Endothelial cell of umbilical vein (primary cell): ENCODE measurements at regions not wholly inside any gene's neighbourhood (a gene's known extent, or its start where the extent isn't known, plus 50 kb on each side); places are given as distances from the start of the nearest gene placed in this dataset.

Source experiments
- BruUV-seq: library from RNA; stranded (reverse); fragments of 400-500 nt; replicated peaks from 2 replicates; lab custom pipeline; 2021; lab: Mats Ljungman, UMichigan
- CTCF ChIA-PET: fragments of 300-600, 350-600 bp; sonication (Branson Sonifier 250); formaldehyde crosslinking; loops from one replicate; lab custom pipeline; 2021; ENCODE audit warnings: antibody characterized with exemption, inconsistent platforms; lab: Charles Lee
- POLR2A ChIA-PET: fragments of 300-600, 350-600 bp; sonication (Branson Sonifier 250); formaldehyde crosslinking; loops from one replicate; lab custom pipeline; 2021; ENCODE audit warnings: antibody characterized with exemption, inconsistent platforms; lab: Charles Lee
- DNase-seq: peaks from one replicate; pipeline ENCODE4 v3.0.0-alpha.2; 2011; ENCODE audit warnings: low read depth, low spot score
- FAIRE-seq: peaks from 2 replicates; lab custom pipeline; 2011; peaks lifted over from hg19 to GRCh38; lab: Jason Lieb, UNC
- H2AFZ ChIP-seq: 2 replicates; pipeline ENCODE4 v1.6.0; 2012; ENCODE audit warnings: low read depth, low read length, control low read depth, inconsistent platforms
- H3K27ac ChIP-seq: 2 replicates; pipeline ENCODE4 v1.5.1; 2011; ENCODE audit warnings: low read depth, mild to moderate bottlenecking, control low read depth, low read length, moderate library complexity; ENCODE audit not compliant: insufficient read depth
- H3K27me3 ChIP-seq, 2 experiments: 2 replicates each; pipeline versions ENCODE4 v1.6.0 to v1.6.1; 2011; ENCODE audit warnings: low read length in 2 of 2, mixed read lengths in 1 of 2; ENCODE audit not compliant: control insufficient read depth in 2 of 2, insufficient read depth in 2 of 2
- H3K36me3 ChIP-seq, 2 experiments: 2 replicates in 1 of 2; 3 replicates in 1 of 2; pipeline ENCODE4 v1.5.1; 2011; ENCODE audit warnings: low read length in 2 of 2, mild to moderate bottlenecking in 1 of 2, moderate library complexity in 1 of 2; ENCODE audit not compliant: control insufficient read depth in 2 of 2, insufficient read depth in 2 of 2; ENCODE audit errors: extremely low read depth in 1 of 2
- H3K4me1 ChIP-seq: 3 replicates; pipeline ENCODE4 v1.5.1; 2011; ENCODE audit warnings: mild to moderate bottlenecking, low read length; ENCODE audit not compliant: control insufficient read depth, insufficient read depth; ENCODE audit errors: extremely low read depth
- H3K4me2 ChIP-seq: 2 replicates; pipeline ENCODE4 v1.6.1; 2011; ENCODE audit warnings: low read length, control low read depth, mixed read lengths; ENCODE audit not compliant: insufficient read depth
- H3K4me3 ChIP-seq, 3 experiments: fragments of 200-600 bp in 1 of 3; sonication (generic), shearing (Covaris generic) in 1 of 3; replicated peaks in 1 of 3; 2 replicates each; pipeline ENCODE4 v1.5.1; 2011 to 2016; ENCODE audit warnings: control low read depth in 3 of 3, low read length in 3 of 3, mild to moderate bottlenecking in 2 of 3, inconsistent platforms in 1 of 3, low read depth in 1 of 3, moderate library complexity in 1 of 3; ENCODE audit not compliant: insufficient read depth in 1 of 3
- H3K79me2 ChIP-seq: 2 replicates; pipeline ENCODE4 v1.6.0; 2012; ENCODE audit warnings: low read length, inconsistent platforms; ENCODE audit not compliant: control insufficient read depth, insufficient read depth
- H3K9ac ChIP-seq: replicated peaks from 2 replicates; pipeline ENCODE3; 2011; ENCODE audit warnings: low read length, control low read depth; ENCODE audit not compliant: insufficient read depth; ENCODE audit errors: extremely low read depth
- H3K9me1 ChIP-seq: replicated peaks from 3 replicates; pipeline ENCODE4 v1.6.0; 2011; ENCODE audit warnings: mild to moderate bottlenecking, low read length; ENCODE audit not compliant: control insufficient read depth, insufficient read depth; ENCODE audit errors: extremely low read depth
- H3K9me3 ChIP-seq: replicated peaks from 2 replicates; pipeline ENCODE4 v1.5.1; 2012; ENCODE audit warnings: low read length, inconsistent platforms; ENCODE audit not compliant: control insufficient read depth, insufficient read depth
- H4K20me1 ChIP-seq: replicated peaks from 2 replicates; pipeline ENCODE3; 2011; ENCODE audit warnings: mild to moderate bottlenecking, low read length; ENCODE audit not compliant: control insufficient read depth, insufficient read depth; ENCODE audit errors: extremely low read depth
- EZH2 ChIP-seq: IDR thresholded peaks from 2 replicates; pipeline ENCODE4 v1.6.1; 2012; ENCODE audit warnings: borderline replicate concordance, low read depth, mild to moderate bottlenecking, moderate library complexity, low read length, inconsistent platforms; ENCODE audit not compliant: severe bottlenecking
- FOS ChIP-seq: IDR thresholded peaks from 2 replicates; pipeline ENCODE4 v1.6.1; 2011; ENCODE audit warnings: mild to moderate bottlenecking, low read length, moderate library complexity, borderline replicate concordance; ENCODE audit not compliant: insufficient read depth
- GATA2 ChIP-seq: IDR thresholded peaks from 2 replicates; pipeline ENCODE4 v1.7.0; 2011; ENCODE audit warnings: low read depth, mild to moderate bottlenecking, moderate library complexity, mixed read lengths, low read length; ENCODE audit not compliant: insufficient read length, insufficient read depth
- JUN ChIP-seq: IDR thresholded peaks from 2 replicates; pipeline ENCODE4 v1.6.1; 2011; ENCODE audit warnings: borderline replicate concordance, low read depth; ENCODE audit not compliant: insufficient read length, insufficient read depth
- MYC ChIP-seq: IDR thresholded peaks from one replicate; pipeline ENCODE4 v1.6.1; 2011; ENCODE audit warnings: mild to moderate bottlenecking, low read depth, low read length
- POLR2A ChIP-seq: IDR thresholded peaks from 2 replicates; pipeline ENCODE4 v1.6.1; 2012; ENCODE audit warnings: low read depth, mild to moderate bottlenecking, control low read depth, low read length
- POLR2AphosphoS5 ChIP-seq: IDR thresholded peaks from 2 replicates; pipeline ENCODE4 v1.6.1; 2012; ENCODE audit warnings: low read depth, mild to moderate bottlenecking, control low read depth, low read length, moderate library complexity; ENCODE audit not compliant: insufficient read depth
- dilution Hi-C: fragments of 300-500 bp; cut with MboI; formaldehyde crosslinking; loops from one replicate; pipeline ENCODE4 v1.15.0; 2019; ENCODE audit warnings: low sequenced_read_pairs; ENCODE audit not compliant: extremely low pct_ligation_motif_present
- intact Hi-C: fragments of 100-400 bp; cut with micrococcal nuclease; formaldehyde crosslinking; loops from one replicate; pipeline ENCODE4 v1.10.0; 2022
- TF ChIP-seq, protein P1 (sequence below), 2 donors: IDR thresholded peaks; 1 replicate in 1 of 2; 2 replicates in 1 of 2; pipeline ENCODE4 v1.5.1; 2011; ENCODE audit warnings: low read length in 2 of 2, mild to moderate bottlenecking in 2 of 2, moderate library complexity in 2 of 2, control low read depth in 1 of 2, inconsistent platforms in 1 of 2, low read depth in 1 of 2; ENCODE audit not compliant: insufficient read depth in 1 of 2; ENCODE audit errors: extremely low read depth in 1 of 2
- TF ChIP-seq, protein P2 (sequence below): IDR thresholded peaks from 2 replicates; pipeline ENCODE4 v1.6.1; 2011; ENCODE audit not compliant: insufficient read depth, insufficient read length

DNA sequence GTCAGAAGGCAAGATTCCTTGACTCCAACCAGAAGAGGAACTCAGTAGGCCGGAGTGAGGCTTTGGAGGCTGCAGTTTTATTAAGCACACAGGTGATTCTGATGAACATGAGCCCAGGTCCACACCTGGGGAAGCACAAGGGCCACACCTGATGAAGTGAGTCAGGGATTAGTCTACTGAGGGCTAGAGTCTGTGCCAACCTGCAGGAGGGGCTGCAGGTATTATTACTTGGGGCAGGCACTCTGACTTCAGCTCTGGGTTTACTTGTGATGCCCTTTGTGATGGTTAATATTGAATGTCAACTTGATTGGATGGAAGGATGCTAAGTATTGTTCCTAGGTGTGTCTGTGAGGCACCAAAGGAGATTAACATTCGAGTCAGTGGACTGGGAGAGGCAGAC lies 75.2 kb upstream of the ZCCHC2 start:
- no peaks in the 10 kb centered on the region for H3K36me3 ChIP-seq
- no peak overlapping the region for H3K4me3 ChIP-seq
- no peaks in the 10 kb centered on the region for H3K27me3 ChIP-seq
- no peak overlapping the region for H3K27ac ChIP-seq
- dilution Hi-C loops, result no loop called here
- ChIA-PET CTCF (interaction anchor here (1.2 to 2.1 kb wide), 2 partner anchors 22 to 138 kb away, joined by 3 to 10 read pairs; no protein-coding TSS in a partner anchor), POLR2A (no interaction called here)
- intact Hi-C loops, result no loop called here
- no peak for TF ChIP-seq FOS
- no peak for TF ChIP-seq POLR2A
- TF ChIP-seq POLR2AphosphoS5, result no peak
- no peak for TF ChIP-seq MYC
- TF ChIP-seq, protein P1, sequence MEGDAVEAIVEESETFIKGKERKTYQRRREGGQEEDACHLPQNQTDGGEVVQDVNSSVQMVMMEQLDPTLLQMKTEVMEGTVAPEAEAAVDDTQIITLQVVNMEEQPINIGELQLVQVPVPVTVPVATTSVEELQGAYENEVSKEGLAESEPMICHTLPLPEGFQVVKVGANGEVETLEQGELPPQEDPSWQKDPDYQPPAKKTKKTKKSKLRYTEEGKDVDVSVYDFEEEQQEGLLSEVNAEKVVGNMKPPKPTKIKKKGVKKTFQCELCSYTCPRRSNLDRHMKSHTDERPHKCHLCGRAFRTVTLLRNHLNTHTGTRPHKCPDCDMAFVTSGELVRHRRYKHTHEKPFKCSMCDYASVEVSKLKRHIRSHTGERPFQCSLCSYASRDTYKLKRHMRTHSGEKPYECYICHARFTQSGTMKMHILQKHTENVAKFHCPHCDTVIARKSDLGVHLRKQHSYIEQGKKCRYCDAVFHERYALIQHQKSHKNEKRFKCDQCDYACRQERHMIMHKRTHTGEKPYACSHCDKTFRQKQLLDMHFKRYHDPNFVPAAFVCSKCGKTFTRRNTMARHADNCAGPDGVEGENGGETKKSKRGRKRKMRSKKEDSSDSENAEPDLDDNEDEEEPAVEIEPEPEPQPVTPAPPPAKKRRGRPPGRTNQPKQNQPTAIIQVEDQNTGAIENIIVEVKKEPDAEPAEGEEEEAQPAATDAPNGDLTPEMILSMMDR (IDR thresholded peaks at IDR 0.05; ENCODE audit: extremely low read depth in 1 of 2, insufficient read depth in 1 of 2, low read depth in 1 of 2, low read length in 2 of 2), result no peak
- TF ChIP-seq, protein P2, sequence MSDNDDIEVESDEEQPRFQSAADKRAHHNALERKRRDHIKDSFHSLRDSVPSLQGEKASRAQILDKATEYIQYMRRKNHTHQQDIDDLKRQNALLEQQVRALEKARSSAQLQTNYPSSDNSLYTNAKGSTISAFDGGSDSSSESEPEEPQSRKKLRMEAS, result no peak
- no peak for TF ChIP-seq EZH2
- TF ChIP-seq JUN, result no peak
- no peak for TF ChIP-seq GATA2
- FAIRE-seq, result no peak
- no peak for DNase-seq
- H3K9ac ChIP-seq, result no peak overlapping the region
- H2AFZ ChIP-seq, result no peak overlapping the region
- BruUV-seq, result no TSS peak
- peaks cover 22% of the 10 kb centered on the region for H3K4me1 ChIP-seq
- no peaks in the 10 kb centered on the region for H3K9me1 ChIP-seq
- H4K20me1 ChIP-seq, result no peaks in the 10 kb centered on the region
- no peak overlapping the region for H3K4me2 ChIP-seq
- H3K9me3 ChIP-seq, result no peaks in the 10 kb centered on the region
- H3K79me2 ChIP-seq, result no peaks in the 10 kb centered on the region
